Duodenal mucosa (tissue), 2 donors: ENCODE measurements at regions not wholly inside any gene's neighbourhood (a gene's known extent, or its start where the extent isn't known, plus 50 kb on each side); places are given as distances from the start of the nearest gene placed in this dataset.

ENCODE experiments used
- H3K27ac ChIP-seq: one replicate; pipeline ENCODE4 v1.7.0; 2013; ENCODE audit warnings: low read depth, low read length
- H3K27me3 ChIP-seq, 2 donors: one replicate each; pipeline ENCODE4 v1.7.0; 2013; ENCODE audit warnings: low read length in 2 of 2, control low read depth in 1 of 2; ENCODE audit not compliant: insufficient read depth in 2 of 2, control insufficient read depth in 1 of 2
- H3K36me3 ChIP-seq, 2 donors: one replicate each; pipeline ENCODE4 v1.7.0; 2013; ENCODE audit warnings: low read length in 2 of 2, control low read depth in 1 of 2; ENCODE audit not compliant: insufficient read depth in 2 of 2, control insufficient read depth in 1 of 2
- H3K4me1 ChIP-seq, 2 donors: one replicate each; pipeline ENCODE4 v1.7.0; 2013; ENCODE audit warnings: low read length in 2 of 2, control low read depth in 1 of 2; ENCODE audit not compliant: insufficient read depth in 2 of 2, control insufficient read depth in 1 of 2
- H3K4me3 ChIP-seq, 2 donors: one replicate each; pipeline ENCODE4 v1.7.0; 2013; ENCODE audit warnings: low read length in 2 of 2, low read depth in 1 of 2
- H3K9ac ChIP-seq, 2 donors: one replicate each; pipeline ENCODE4 v1.7.0; 2013; ENCODE audit warnings: low read length in 2 of 2, low read depth in 1 of 2
- H3K9me3 ChIP-seq, 2 donors: one replicate each; pipeline ENCODE4 v1.7.0; 2013; ENCODE audit warnings: low read length in 2 of 2, control low read depth in 1 of 2; ENCODE audit not compliant: control insufficient read depth in 1 of 2

DNA sequence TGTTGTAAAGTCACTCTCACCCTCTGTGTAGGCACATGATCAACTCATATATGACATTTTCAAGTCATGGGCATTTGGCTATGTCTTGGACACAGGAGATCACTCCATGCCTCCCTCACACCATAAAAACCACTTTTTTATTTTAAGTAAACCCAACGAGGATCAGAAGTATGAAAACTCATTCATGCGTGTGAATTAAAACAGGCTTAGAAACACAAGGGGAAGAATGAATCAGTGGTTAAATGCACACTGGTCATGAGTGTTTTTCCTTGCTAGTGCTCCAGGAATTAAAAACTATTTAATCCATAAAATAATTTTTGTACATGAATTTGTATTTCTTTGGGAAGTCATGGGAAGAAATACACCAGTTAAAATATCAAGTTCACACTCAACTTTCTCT lies 198.4 kb downstream of the GALC start:
- H3K4me3 ChIP-seq: no peak overlapping the region
- no peaks in the 10 kb centered on the region for H3K36me3 ChIP-seq
- H3K27me3 ChIP-seq: no peaks in the 10 kb centered on the region
- no peaks in the 10 kb centered on the region for H3K4me1 ChIP-seq
- no peaks in the 10 kb centered on the region for H3K9me3 ChIP-seq
- H3K9ac ChIP-seq: no peak overlapping the region
- H3K27ac ChIP-seq: no peak overlapping the region

DNA sequence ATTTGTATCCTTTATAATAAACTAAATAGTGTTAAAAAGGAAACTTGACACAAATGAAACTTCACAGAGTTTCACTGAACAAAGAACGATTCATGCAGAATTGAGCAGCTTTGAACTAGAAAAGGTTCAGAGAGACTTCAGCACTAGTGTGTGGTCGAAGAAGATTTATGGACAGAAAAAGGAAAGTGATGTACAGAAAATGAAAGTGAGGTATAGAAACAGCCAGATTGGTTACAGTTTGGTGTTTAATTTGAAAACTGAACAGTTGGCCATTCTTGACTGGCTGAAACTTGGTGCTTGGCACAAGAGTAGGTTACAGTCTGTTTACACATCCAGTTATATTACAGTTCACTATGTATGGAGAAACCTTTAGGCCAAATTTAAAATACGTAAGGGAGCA lies 207.1 kb downstream of the GALC start:
- Histone ChIP-seq H3K9me3 (no peaks in the 10 kb centered on the region), H3K9ac (no peak overlapping the region), H3K36me3 (no peaks in the 10 kb centered on the region), H3K4me3 (no peak overlapping the region), H3K27ac (no peak overlapping the region), H3K4me1 (no peaks in the 10 kb centered on the region), H3K27me3 (no peaks in the 10 kb centered on the region)

DNA sequence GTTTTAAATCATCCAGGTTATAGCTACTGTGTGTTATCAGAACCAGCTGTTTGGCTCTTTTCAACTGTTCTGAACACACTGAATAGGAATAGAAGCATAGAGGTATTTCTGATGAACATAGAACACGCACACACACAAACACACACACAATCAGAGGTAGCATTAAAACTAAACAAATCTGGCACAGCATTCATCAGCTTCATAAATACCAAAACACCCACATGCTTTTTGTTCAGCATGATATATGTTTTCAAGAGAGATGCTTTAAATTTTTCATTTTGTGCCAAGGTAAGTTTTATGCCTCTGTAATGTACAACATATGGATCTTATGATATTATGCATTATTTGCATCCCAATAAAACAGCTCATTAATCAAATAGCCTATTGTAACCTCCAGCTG lies 208.6 kb downstream of the GALC start:
- no peaks in the 10 kb centered on the region for H3K4me1 ChIP-seq
- H3K9me3 ChIP-seq: no peaks in the 10 kb centered on the region
- H3K4me3 ChIP-seq: no peak overlapping the region
- no peak overlapping the region for H3K27ac ChIP-seq
- H3K36me3 ChIP-seq: no peaks in the 10 kb centered on the region
- H3K27me3 ChIP-seq: no peaks in the 10 kb centered on the region
- no peak overlapping the region for H3K9ac ChIP-seq

DNA sequence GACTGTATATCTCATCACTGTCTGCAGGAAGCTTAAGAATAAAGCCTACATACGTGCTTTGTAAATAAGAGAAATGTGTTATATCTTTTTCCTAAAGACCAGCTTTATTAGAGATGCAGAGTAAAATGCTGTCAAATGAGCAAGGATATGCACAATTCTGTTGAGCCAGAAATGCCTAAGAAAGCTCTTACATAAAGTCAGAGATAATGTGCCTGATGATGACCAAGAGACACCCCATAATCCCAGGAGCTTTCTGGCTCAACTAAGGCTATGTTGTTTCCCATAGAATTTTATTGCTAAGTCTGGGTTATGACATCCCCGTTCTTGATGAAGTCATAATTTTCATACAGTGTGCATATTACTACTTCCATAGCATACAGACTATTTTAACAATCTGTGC lies 209.9 kb downstream of the GALC start:
- Histone ChIP-seq H3K27ac (no peak overlapping the region), H3K9me3 (no peaks in the 10 kb centered on the region), H3K36me3 (no peaks in the 10 kb centered on the region), H3K9ac (no peak overlapping the region), H3K27me3 (no peaks in the 10 kb centered on the region), H3K4me1 (no peaks in the 10 kb centered on the region), H3K4me3 (no peak overlapping the region)

DNA sequence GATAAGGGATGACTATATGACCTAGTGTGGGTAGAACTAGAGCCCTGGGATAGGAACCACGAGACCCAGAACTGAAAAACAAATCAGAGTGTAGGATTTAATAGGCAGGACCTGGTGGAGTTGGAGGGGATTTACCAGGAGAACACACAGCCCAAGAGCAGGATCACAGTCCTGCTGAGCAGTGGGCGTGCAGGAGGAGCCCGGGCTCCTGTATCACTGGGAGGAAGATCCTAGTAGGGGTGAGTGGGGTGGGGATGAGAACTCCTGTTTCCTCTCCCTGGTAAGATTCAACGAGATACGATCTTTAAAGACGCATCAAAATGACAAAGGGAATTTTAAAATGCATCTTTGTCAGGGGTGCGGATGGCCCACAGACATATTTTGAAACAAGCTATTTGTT lies 220.1 kb downstream of the GALC start:
- no peak overlapping the region for H3K27ac ChIP-seq
- no peaks in the 10 kb centered on the region for H3K27me3 ChIP-seq
- H3K4me3 ChIP-seq: no peak overlapping the region
- H3K36me3 ChIP-seq: no peaks in the 10 kb centered on the region
- H3K9ac ChIP-seq: no peak overlapping the region
- no peaks in the 10 kb centered on the region for H3K9me3 ChIP-seq
- no peaks in the 10 kb centered on the region for H3K4me1 ChIP-seq

DNA sequence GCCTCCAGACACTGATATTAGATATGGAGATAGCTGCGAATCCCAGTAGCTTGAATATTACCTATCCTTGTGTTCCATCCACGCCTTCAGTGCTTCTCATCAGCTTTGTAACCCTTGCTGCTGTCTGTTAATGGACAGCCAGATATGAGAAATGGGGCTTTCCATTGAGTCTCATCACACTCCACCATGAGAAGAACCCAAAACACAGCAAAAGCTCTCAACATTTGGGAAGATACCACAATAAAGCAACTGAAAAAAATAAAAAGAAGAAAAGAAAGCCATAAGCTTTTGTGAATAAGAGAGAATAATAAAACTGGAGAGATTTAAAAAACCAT lies 225.4 kb downstream of the GALC start:
- H3K36me3 ChIP-seq: no peaks in the 10 kb centered on the region
- no peaks in the 10 kb centered on the region for H3K27me3 ChIP-seq
- no peaks in the 10 kb centered on the region for H3K9me3 ChIP-seq
- no peak overlapping the region for H3K27ac ChIP-seq
- H3K4me3 ChIP-seq: no peak overlapping the region
- H3K9ac ChIP-seq: no peak overlapping the region
- H3K4me1 ChIP-seq: no peaks in the 10 kb centered on the region

DNA sequence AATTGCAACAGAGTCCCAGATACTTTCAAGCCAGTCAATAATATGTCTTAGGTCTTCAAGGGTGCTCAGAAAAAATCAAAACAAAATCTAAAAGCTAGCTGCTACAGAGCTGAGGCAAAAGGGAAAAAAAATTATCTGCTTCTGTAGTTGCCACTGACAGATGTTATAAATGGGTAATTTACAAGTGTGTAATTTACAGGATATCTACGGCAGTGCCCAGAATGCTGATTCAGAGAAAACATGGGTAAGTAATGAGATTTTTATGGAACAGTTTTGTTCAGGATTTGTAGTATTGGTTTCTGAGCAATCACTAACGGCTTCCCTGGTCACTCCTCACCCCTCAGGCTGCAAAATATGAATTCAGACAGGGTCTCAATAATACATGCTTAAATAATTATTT lies 234.1 kb downstream of the GALC start:
- H3K27ac ChIP-seq: no peak overlapping the region
- H3K4me3 ChIP-seq: no peak overlapping the region
- H3K27me3 ChIP-seq: no peaks in the 10 kb centered on the region
- no peaks in the 10 kb centered on the region for H3K4me1 ChIP-seq
- H3K9ac ChIP-seq: no peak overlapping the region
- H3K36me3 ChIP-seq: no peaks in the 10 kb centered on the region
- no peaks in the 10 kb centered on the region for H3K9me3 ChIP-seq

DNA sequence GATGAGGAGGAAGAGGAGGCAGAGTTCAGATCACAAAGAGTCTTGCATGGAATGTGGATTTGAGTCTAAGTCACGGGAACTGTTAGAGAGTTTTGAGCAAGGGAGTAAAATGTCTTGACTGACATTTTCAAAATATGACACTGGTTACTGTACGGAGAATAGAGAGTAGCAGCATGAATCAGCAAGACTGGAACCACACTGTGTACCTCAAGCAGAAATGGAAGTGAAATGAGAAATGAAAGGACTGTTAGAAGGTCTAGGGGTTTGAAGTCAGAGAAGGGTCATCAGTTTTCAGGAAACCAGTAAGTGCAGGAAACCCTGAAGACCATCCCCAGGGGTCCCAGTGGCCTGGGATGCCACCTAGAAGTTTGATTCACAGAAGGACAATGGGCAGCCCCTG lies 236.3 kb downstream of the GALC start:
- Histone ChIP-seq H3K9me3 (peaks cover 0 to 4% of the 10 kb centered on the region in 2 donors), H3K4me1 (no peaks in the 10 kb centered on the region), H3K4me3 (no peak overlapping the region), H3K9ac (no peak overlapping the region), H3K36me3 (no peaks in the 10 kb centered on the region), H3K27ac (no peak overlapping the region), H3K27me3 (no peaks in the 10 kb centered on the region)

DNA sequence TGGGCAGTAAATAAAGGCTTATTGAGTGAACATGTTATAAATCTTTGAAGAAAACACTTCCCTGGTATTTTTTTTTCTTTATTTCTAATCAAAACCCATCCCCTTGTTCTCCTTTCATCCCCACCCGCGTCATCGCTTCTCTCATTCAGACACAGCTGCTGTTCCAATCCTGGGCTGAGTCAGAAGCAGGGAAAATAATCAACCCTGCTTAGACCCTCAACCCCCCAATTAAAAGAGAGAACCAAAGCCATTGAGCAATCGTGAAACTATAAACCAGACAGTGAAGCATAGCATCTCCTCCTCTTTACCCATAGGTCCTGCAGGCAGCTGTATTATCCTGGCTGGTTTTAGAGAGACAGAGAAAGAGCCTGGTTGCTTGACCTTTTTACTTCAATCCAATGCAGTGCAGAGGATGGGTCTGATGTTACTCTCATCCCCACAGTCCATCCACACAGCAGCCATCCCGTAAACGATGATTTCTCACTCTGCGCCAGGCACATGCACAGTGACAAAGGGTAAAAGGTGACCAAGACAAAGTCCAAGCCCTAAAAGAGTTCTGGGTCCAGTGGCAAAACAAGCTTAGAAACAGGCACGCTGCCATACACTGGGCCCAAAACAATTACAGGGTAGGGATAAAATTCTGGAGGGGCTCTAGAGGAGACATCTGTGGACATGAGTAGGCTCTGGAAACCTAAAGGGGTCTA lies 238.3 kb downstream of the GALC start:
- Histone ChIP-seq H3K4me1 (no peaks in the 10 kb centered on the region), H3K27me3 (no peaks in the 10 kb centered on the region), H3K4me3 (no peak overlapping the region), H3K27ac (no peak overlapping the region), H3K36me3 (no peaks in the 10 kb centered on the region), H3K9me3 (peaks cover 0 to 4% of the 10 kb centered on the region in 2 donors), H3K9ac (no peak overlapping the region)

DNA sequence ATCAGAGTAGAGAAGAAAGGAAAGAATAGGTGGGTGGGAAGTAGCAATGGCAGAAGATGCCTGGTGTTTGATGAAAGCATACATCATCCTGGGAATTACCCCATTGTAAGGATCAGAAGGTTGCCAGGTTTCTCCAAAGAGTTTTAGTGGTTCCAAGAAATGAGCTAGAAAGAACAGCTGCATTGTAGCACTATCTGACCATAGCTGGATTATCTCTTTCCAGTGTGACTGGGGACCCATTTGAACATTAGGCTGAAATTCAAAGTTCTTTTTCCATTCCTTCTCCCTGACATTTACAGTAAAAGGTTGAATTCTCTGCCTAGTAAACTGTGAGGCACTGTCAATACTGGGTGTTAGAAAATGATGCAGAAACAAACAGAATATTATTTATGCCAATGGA lies 244.4 kb downstream of the GALC start:
- no peak overlapping the region for H3K9ac ChIP-seq
- H3K27me3 ChIP-seq: no peaks in the 10 kb centered on the region
- no peak overlapping the region for H3K27ac ChIP-seq
- H3K4me3 ChIP-seq: no peak overlapping the region
- H3K4me1 ChIP-seq: no peaks in the 10 kb centered on the region
- H3K36me3 ChIP-seq: no peaks in the 10 kb centered on the region
- peaks cover 0 to 3% of the 10 kb centered on the region in 2 donors for H3K9me3 ChIP-seq
